Esophagus muscularis mucosa (tissue), 4 donors: ENCODE measurements at regions not wholly inside any gene's neighbourhood (a gene's known extent, or its start where the extent isn't known, plus 50 kb on each side); places are given as distances from the start of the nearest gene placed in this dataset.

ENCODE experiments used
- DNase-seq: peaks from one replicate; pipeline ENCODE4 v3.0.0-alpha.2; 2017; ENCODE audit errors: extremely low spot score
- H3K27ac ChIP-seq, 4 donors: fragments of 200-600 bp; sonication (generic); replicated peaks in 1 of 4; 1 replicate in 3 of 4; 2 replicates in 1 of 4; pipeline ENCODE4 v1.5.1; 2016 to 2019; ENCODE audit warnings: mild to moderate bottlenecking in 1 of 4
- H3K27me3 ChIP-seq, 4 donors: fragments of 200-600 bp; sonication (generic); one replicate each; pipeline versions ENCODE4 v1.5.1 to v1.6.0; 2016 to 2019
- H3K36me3 ChIP-seq, 4 donors: fragments of 200-600 bp; sonication (generic); one replicate each; pipeline ENCODE4 v1.5.1; 2016 to 2019
- H3K4me1 ChIP-seq, 4 donors: fragments of 200-600 bp; sonication (generic); one replicate each; pipeline ENCODE4 v1.5.1; 2016 to 2019
- H3K4me3 ChIP-seq, 4 donors: fragments of 200-600 bp; sonication (generic); 1 replicate in 2 of 4; 2 replicates in 2 of 4; pipeline ENCODE4 v1.5.1; 2016 to 2019; ENCODE audit warnings: mild to moderate bottlenecking in 4 of 4, moderate library complexity in 1 of 4
- H3K9me3 ChIP-seq, 4 donors: fragments of 200-600 bp; sonication (generic); 1 replicate in 3 of 4; 2 replicates in 1 of 4; pipeline ENCODE4 v1.5.1; 2016 to 2019
- EP300 ChIP-seq: sonication (generic); formaldehyde crosslinking; IDR thresholded peaks from one replicate; pipeline ENCODE4 v1.6.1; 2017; ENCODE audit warnings: antibody characterized with exemption
- POLR2A ChIP-seq: fragments of 450-650 bp; IDR thresholded peaks from one replicate; pipeline ENCODE4 v1.6.1; 2017; ENCODE audit warnings: antibody characterized with exemption, moderate library complexity, mild to moderate bottlenecking, low read depth
- POLR2AphosphoS5 ChIP-seq, 2 donors: sonication (generic); formaldehyde crosslinking; IDR thresholded peaks; one replicate each; pipeline ENCODE4 v1.6.1; 2017; ENCODE audit warnings: antibody characterized with exemption in 2 of 2
- WGBS: methylation state at CpG from one replicate; pipeline ENCODE4 v1.1.5; 2018; 5-methylcytosine and 5-hydroxymethylcytosine counted together
- intact Hi-C: fragments of 100-400 bp; cut with DNase I; formaldehyde crosslinking; loops from one replicate; pipeline ENCODE4 v1.15.1; 2023
- TF ChIP-seq, protein P1 (sequence below), 3 experiments: fragments of 200-600 bp in 2 of 3; fragments of 450-650 bp in 1 of 3; sonication (generic) in 2 of 3; IDR thresholded peaks; one replicate each; pipeline ENCODE4 v1.5.1; 2017 to 2019; ENCODE audit warnings: antibody characterized with exemption in 3 of 3, mild to moderate bottlenecking in 2 of 3, moderate library complexity in 1 of 3

DNA sequence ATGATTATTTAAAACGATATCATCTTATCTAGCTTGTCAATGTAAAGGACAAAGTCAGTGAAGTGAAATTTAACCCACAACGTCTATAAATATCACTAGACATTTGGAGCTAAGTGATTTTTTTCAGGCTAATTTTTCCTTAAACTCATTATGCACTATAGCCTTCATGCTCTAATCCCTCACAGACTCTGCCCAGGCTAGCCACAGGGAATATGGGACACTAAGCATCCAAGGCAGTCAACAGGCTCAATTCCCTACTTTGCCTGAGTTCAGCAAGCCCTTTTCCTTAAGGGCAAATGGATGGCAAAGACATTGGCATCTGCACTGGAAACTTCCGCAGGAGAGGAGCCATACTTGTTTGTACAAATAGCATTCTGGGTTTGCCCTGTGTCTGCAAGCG is 577.0 kb downstream of the LMO4 start:
- H3K4me1 ChIP-seq, result peaks cover 0 to 15% (median 12%) of the 10 kb centered on the region in 4 donors
- WGBS, result 60% methylated on average over 4 of the region's 4 CpGs
- intact Hi-C loops, result no loop called here
- no peak overlapping the region for H3K27ac ChIP-seq
- no peak overlapping the region for H3K4me3 ChIP-seq
- no peaks in the 10 kb centered on the region for H3K36me3 ChIP-seq
- no peaks in the 10 kb centered on the region for H3K27me3 ChIP-seq
- no peak for TF ChIP-seq POLR2A
- TF ChIP-seq, protein P1, sequence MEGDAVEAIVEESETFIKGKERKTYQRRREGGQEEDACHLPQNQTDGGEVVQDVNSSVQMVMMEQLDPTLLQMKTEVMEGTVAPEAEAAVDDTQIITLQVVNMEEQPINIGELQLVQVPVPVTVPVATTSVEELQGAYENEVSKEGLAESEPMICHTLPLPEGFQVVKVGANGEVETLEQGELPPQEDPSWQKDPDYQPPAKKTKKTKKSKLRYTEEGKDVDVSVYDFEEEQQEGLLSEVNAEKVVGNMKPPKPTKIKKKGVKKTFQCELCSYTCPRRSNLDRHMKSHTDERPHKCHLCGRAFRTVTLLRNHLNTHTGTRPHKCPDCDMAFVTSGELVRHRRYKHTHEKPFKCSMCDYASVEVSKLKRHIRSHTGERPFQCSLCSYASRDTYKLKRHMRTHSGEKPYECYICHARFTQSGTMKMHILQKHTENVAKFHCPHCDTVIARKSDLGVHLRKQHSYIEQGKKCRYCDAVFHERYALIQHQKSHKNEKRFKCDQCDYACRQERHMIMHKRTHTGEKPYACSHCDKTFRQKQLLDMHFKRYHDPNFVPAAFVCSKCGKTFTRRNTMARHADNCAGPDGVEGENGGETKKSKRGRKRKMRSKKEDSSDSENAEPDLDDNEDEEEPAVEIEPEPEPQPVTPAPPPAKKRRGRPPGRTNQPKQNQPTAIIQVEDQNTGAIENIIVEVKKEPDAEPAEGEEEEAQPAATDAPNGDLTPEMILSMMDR (IDR thresholded peaks at IDR 0.05), result no peak
- TF ChIP-seq EP300, result no peak
- H3K9me3 ChIP-seq, result no peaks in the 10 kb centered on the region
- no peak for DNase-seq

DNA sequence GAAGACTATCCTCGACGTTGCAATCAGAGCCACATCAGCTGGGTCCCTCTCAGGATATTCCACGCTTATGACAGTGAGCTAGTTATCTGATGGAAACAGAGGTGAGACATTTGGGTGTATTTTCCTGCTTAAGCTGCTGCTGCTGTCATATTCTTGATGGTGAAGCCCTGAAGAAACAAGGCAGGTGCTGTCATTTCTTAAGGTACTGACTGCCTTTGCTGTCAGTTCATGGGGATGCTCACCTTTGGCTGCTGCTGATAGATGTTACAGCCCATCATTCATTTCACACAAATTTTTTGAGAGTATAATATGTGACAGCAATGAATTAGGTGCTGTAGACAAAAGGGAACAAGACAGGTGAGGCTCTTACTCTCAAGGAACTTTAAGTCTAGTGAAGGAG is 577.4 kb downstream of the LMO4 start:
- DNase-seq, result no peak
- WGBS, result 96% methylated on average over 3 of the region's 3 CpGs
- H3K27ac ChIP-seq, result no peak overlapping the region
- no peak overlapping the region for H3K4me3 ChIP-seq
- H3K4me1 ChIP-seq, result peaks cover 0 to 15% (median 12%) of the 10 kb centered on the region in 4 donors
- intact Hi-C loops, result no loop called here
- no peaks in the 10 kb centered on the region for H3K9me3 ChIP-seq
- no peaks in the 10 kb centered on the region for H3K27me3 ChIP-seq
- TF ChIP-seq, protein P1 (IDR thresholded peaks at IDR 0.05), result no peak
- TF ChIP-seq EP300, result no peak
- no peak for TF ChIP-seq POLR2AphosphoS5 (IDR thresholded peaks at IDR 0.05)
- TF ChIP-seq POLR2A, result no peak
- no peaks in the 10 kb centered on the region for H3K36me3 ChIP-seq

DNA sequence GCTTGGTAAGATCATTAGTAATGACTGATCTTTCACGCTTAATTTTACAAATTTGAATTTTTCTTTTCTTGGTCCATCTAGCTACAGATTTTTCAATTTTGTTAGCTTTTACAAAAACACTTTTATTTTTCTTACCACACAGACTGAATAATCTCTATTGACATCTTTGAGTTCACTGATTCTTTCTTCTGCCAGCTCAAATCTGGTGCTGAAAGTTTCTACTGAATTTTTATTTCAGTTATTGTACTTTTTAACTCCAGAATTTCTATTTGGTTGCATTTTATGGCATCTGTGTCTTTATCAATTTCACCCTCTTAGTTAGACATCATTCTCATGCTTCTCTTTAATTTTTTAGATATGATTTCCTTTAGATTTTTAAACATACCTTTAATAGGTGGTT is 584.7 kb downstream of the LMO4 start:
- Histone ChIP-seq H3K27ac (no peak overlapping the region), H3K9me3 (no peaks in the 10 kb centered on the region), H3K4me1 (no peaks in the 10 kb centered on the region), H3K27me3 (no peaks in the 10 kb centered on the region), H3K36me3 (no peaks in the 10 kb centered on the region), H3K4me3 (no peak overlapping the region)
- no peak for DNase-seq
- intact Hi-C loops, result no loop called here
- TF ChIP-seq EP300, result no peak
- TF ChIP-seq, protein P1 (IDR thresholded peaks at IDR 0.05), result no peak
- TF ChIP-seq POLR2AphosphoS5 (IDR thresholded peaks at IDR 0.05), result no peak
- no peak for TF ChIP-seq POLR2A
- 100% methylated on average over 1 of the region's 1 CpG for whole genome bisulfite sequencing

DNA sequence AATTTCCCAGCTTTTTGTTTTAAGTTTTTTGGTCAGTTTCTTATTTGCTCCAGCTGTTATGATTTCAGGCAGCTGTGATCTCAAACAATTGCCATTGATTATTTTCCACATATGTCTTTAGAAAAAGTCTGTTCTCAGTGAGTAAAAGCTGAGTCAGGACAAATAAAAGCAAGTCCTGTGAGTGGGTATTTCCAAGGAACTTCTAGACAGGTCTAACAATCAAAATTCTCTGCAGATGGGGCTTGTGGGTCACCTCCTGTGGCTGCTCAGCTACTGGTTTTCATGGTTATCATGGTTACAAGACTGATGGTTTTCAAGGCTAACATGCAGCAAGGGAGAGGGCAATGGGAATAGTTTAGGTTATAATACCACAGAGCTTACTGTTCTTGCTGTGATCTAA is 585.7 kb downstream of the LMO4 start:
- no peak overlapping the region for H3K4me3 ChIP-seq
- DNase-seq, result no peak
- intact Hi-C loops, result no loop called here
- H3K36me3 ChIP-seq, result no peaks in the 10 kb centered on the region
- H3K27ac ChIP-seq, result no peak overlapping the region
- H3K4me1 ChIP-seq, result no peaks in the 10 kb centered on the region
- no peaks in the 10 kb centered on the region for H3K9me3 ChIP-seq
- H3K27me3 ChIP-seq, result no peaks in the 10 kb centered on the region
- TF ChIP-seq EP300, result no peak
- TF ChIP-seq, protein P1 (IDR thresholded peaks at IDR 0.05), result no peak
- TF ChIP-seq POLR2A, result no peak
- no peak for TF ChIP-seq POLR2AphosphoS5 (IDR thresholded peaks at IDR 0.05)

DNA sequence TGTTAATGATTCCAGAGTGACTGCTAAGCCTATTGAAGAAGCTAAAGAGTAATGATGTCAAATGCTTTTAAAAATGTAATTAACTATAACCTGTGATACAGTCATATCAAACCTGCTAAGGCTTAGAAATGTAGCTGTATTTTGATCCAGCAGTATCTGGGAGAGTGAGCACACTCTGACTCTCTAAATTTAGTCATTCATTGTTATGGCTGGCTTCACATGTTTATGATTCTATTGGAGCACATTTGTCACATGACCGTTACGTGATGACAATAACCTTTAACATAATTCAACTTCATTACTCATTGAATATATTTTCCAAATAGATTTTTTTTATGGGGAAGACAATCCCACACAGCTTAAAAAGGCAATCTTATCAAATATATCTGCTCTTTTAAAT is 587.1 kb downstream of the LMO4 start:
- Histone ChIP-seq H3K9me3 (no peaks in the 10 kb centered on the region), H3K4me1 (no peaks in the 10 kb centered on the region), H3K27ac (no peak overlapping the region), H3K36me3 (no peaks in the 10 kb centered on the region), H3K27me3 (no peaks in the 10 kb centered on the region), H3K4me3 (no peak overlapping the region)
- WGBS, result 97% methylated on average over 2 of the region's 2 CpGs
- TF ChIP-seq POLR2AphosphoS5 (IDR thresholded peaks at IDR 0.05) (no peak), EP300 (no peak), POLR2A (no peak)
- TF ChIP-seq, protein P1 (IDR thresholded peaks at IDR 0.05), result no peak
- no peak for DNase-seq
- intact Hi-C loops, result no loop called here
